ENCODE measurements at regions not wholly inside any gene's neighbourhood (a gene's known extent, or its start where the extent isn't known, plus 50 kb on each side); places are given as distances from the start of the nearest gene placed in this dataset.

DNA sequence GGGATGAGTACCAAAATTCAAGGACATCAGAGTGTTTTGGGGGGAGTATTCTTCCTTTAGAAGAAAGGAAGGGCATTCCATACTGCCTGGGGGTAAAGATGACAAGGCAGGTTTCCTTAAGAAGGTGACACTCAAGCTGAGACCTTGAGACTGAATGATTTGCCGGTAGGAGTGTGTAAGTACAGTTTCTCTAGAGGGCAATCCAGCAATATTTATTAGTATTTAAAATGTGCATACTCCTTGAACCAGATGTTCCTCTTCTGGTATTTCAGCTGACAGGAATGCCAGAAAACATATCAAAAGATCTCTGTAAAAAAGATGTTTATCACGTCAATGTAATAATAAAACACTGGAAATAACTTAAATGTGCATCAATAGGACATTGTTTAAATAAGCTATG lies 106.4 kb upstream of the TMCC3 start:
- TF ChIP-seq, protein P1, sequence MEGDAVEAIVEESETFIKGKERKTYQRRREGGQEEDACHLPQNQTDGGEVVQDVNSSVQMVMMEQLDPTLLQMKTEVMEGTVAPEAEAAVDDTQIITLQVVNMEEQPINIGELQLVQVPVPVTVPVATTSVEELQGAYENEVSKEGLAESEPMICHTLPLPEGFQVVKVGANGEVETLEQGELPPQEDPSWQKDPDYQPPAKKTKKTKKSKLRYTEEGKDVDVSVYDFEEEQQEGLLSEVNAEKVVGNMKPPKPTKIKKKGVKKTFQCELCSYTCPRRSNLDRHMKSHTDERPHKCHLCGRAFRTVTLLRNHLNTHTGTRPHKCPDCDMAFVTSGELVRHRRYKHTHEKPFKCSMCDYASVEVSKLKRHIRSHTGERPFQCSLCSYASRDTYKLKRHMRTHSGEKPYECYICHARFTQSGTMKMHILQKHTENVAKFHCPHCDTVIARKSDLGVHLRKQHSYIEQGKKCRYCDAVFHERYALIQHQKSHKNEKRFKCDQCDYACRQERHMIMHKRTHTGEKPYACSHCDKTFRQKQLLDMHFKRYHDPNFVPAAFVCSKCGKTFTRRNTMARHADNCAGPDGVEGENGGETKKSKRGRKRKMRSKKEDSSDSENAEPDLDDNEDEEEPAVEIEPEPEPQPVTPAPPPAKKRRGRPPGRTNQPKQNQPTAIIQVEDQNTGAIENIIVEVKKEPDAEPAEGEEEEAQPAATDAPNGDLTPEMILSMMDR (IDR thresholded peaks at IDR 0.05; ENCODE audit: borderline replicate concordance, extremely low read depth, low read length, poor library complexity, severe bottlenecking), result no peak
- TF ChIP-seq EZH2 (IDR thresholded peaks at IDR 0.05; ENCODE audit: borderline replicate concordance, low read depth, low read length, severe bottlenecking), result no peak
